ENCODE measurements at regions not wholly inside any gene's neighbourhood (a gene's known extent, or its start where the extent isn't known, plus 50 kb on each side); places are given as distances from the start of the nearest gene placed in this dataset.
"Not testable (repeated sequence)": the region's sequence is repeated elsewhere in the genome, so short reads cannot be mapped to it uniquely, and the experiment has no call there.

- DNase-seq (ENCODE audit: low spot score) = no peak
Observed at GRCh38 chr3:73867524-73867923, 242.8 kb upstream of the PDZRN3 start.

GRCh38 chr3:73866846-73867245 is 242.1 kb upstream of the PDZRN3 start:
- no peak for DNase-seq (ENCODE audit: low spot score)

GRCh38 chr3:73863546-73864079 is 238.9 kb upstream of the PDZRN3 start:
- DNase-seq (ENCODE audit: low spot score) = no peak

GRCh38 chr3:73855813-73856212 is 231.1 kb upstream of the PDZRN3 start:
- DNase-seq (ENCODE audit: low spot score) = no peak

- peak; percentile 69 for DNase-seq (ENCODE audit: low spot score)
Observed at GRCh38 chr3:73848173-73848906, 223.6 kb upstream of the PDZRN3 start.

GRCh38 chr3:73846951-73847350 is 222.2 kb upstream of the PDZRN3 start:
- no peak for DNase-seq (ENCODE audit: low spot score)

GRCh38 chr3:73839032-73839431 is 214.3 kb upstream of the PDZRN3 start:
- no peak for DNase-seq (ENCODE audit: low spot score)

GRCh38 chr3:73835945-73836344 is 211.2 kb upstream of the PDZRN3 start:
- no peak for DNase-seq (ENCODE audit: low spot score)

GRCh38 chr3:73832426-73832825 is 207.7 kb upstream of the PDZRN3 start:
- peak; percentile 12 for DNase-seq (ENCODE audit: low spot score)

GRCh38 chr3:73828348-73828747 is 203.6 kb upstream of the PDZRN3 start:
- no peak for DNase-seq (ENCODE audit: low spot score)

- peak; percentile 9 for DNase-seq (ENCODE audit: low spot score)
Observed at GRCh38 chr3:73827725-73828211, 203.0 kb upstream of the PDZRN3 start.

- no peak for DNase-seq (ENCODE audit: low spot score)
Observed at GRCh38 chr3:73827204-73827603, 202.5 kb upstream of the PDZRN3 start.

GRCh38 chr3:73820896-73821295 is 196.2 kb upstream of the PDZRN3 start:
- not testable (repeated sequence) for DNase-seq (ENCODE audit: low spot score)

GRCh38 chr3:73820431-73820830 is 195.7 kb upstream of the PDZRN3 start:
- DNase-seq (ENCODE audit: low spot score) = no peak

- no peak for DNase-seq (ENCODE audit: low spot score)
Observed at GRCh38 chr3:73815966-73816365, 191.2 kb upstream of the PDZRN3 start.

- DNase-seq (ENCODE audit: low spot score) = no peak
Observed at GRCh38 chr3:73813692-73814292, 189.1 kb upstream of the PDZRN3 start.

- DNase-seq (ENCODE audit: low spot score) = no peak
Observed at GRCh38 chr3:73813291-73813690, 188.6 kb upstream of the PDZRN3 start.

GRCh38 chr3:73812054-73812453 is 187.3 kb upstream of the PDZRN3 start:
- no peak for DNase-seq (ENCODE audit: low spot score)

- DNase-seq (ENCODE audit: low spot score) = no peak
Observed at GRCh38 chr3:73808862-73809509, 184.2 kb upstream of the PDZRN3 start.

GRCh38 chr3:73805435-73805834 is 180.7 kb upstream of the PDZRN3 start:
- DNase-seq (ENCODE audit: low spot score) = no peak

- DNase-seq (ENCODE audit: low spot score) = no peak
Observed at GRCh38 chr3:73804204-73804603, 179.5 kb upstream of the PDZRN3 start.

GRCh38 chr3:73801444-73801843 is 176.7 kb upstream of the PDZRN3 start:
- DNase-seq (ENCODE audit: low spot score) = peak; percentile 12

- DNase-seq (ENCODE audit: low spot score) = no peak
Observed at GRCh38 chr3:73797311-73797710, 172.6 kb upstream of the PDZRN3 start.

Measured in GM03348 (cell line).